ENCODE measurements at regions not wholly inside any gene's neighbourhood (a gene's known extent, or its start where the extent isn't known, plus 50 kb on each side); places are given as distances from the start of the nearest gene placed in this dataset.

- Mint-ChIP-seq H3K36me3 (ENCODE audit: low read depth) (no peaks in the 10 kb centered on the region), H3K27ac (peak overlapping the region in 1 of 3 experiments; percentile 33), H3K4me3 (no peak overlapping the region), H3K27me3 (ENCODE audit: low read depth) (no peaks in the 10 kb centered on the region), H3K4me1 (peaks cover 73% of the 10 kb centered on the region), H3K9me3 (peaks cover 3% of the 10 kb centered on the region)
- no peak for TF ChIP-seq CTCF (IDR thresholded peaks at IDR 0.05; ENCODE audit: unreplicated experiment in 3 of 3)
These were observed 105.6 kb downstream of the HNRNPLL start for GRCh38 chr2:38496927-38497669.

- Mint-ChIP-seq H3K27me3 (ENCODE audit: low read depth) (no peaks in the 10 kb centered on the region), H3K36me3 (ENCODE audit: low read depth) (no peaks in the 10 kb centered on the region), H3K4me1 (peaks cover 82% of the 10 kb centered on the region), H3K4me3 (no peak overlapping the region), H3K27ac (peak overlapping the region in 1 of 3 experiments; percentile 49), H3K9me3 (peaks cover 3% of the 10 kb centered on the region)
- no peak for TF ChIP-seq CTCF (IDR thresholded peaks at IDR 0.05; ENCODE audit: unreplicated experiment in 3 of 3)
These were observed 106.8 kb downstream of the HNRNPLL start for GRCh38 chr2:38495880-38496279.

GRCh38 chr2:38494394-38494793 is 108.3 kb downstream of the HNRNPLL start:
- TF ChIP-seq CTCF (IDR thresholded peaks at IDR 0.05; ENCODE audit: unreplicated experiment in 3 of 3): no peak
- no peaks in the 10 kb centered on the region for H3K9me3 Mint-ChIP-seq
- H3K27me3 Mint-ChIP-seq (ENCODE audit: low read depth): peaks cover 1% of the 10 kb centered on the region
- peak overlapping the region; percentile 63 to 86 (median 63) for H3K27ac Mint-ChIP-seq
- peak overlapping the region in 1 of 3 experiments; percentile 26 for H3K4me3 Mint-ChIP-seq
- H3K4me1 Mint-ChIP-seq: peaks cover 80% of the 10 kb centered on the region
- no peaks in the 10 kb centered on the region for H3K36me3 Mint-ChIP-seq (ENCODE audit: low read depth)

GRCh38 chr2:38492042-38492615 is 110.6 kb downstream of the HNRNPLL start:
- peaks cover 66% of the 10 kb centered on the region for H3K4me1 Mint-ChIP-seq
- no peaks in the 10 kb centered on the region for H3K36me3 Mint-ChIP-seq (ENCODE audit: low read depth)
- H3K9me3 Mint-ChIP-seq: no peaks in the 10 kb centered on the region
- H3K27ac Mint-ChIP-seq: no peak overlapping the region
- no peak for TF ChIP-seq CTCF (IDR thresholded peaks at IDR 0.05; ENCODE audit: unreplicated experiment in 3 of 3)
- H3K4me3 Mint-ChIP-seq: no peak overlapping the region
- peaks cover 3% of the 10 kb centered on the region for H3K27me3 Mint-ChIP-seq (ENCODE audit: low read depth)

GRCh38 chr2:38491436-38491835 is 111.3 kb downstream of the HNRNPLL start:
- peaks cover 6% of the 10 kb centered on the region for H3K27me3 Mint-ChIP-seq (ENCODE audit: low read depth)
- TF ChIP-seq CTCF (IDR thresholded peaks at IDR 0.05; ENCODE audit: unreplicated experiment in 3 of 3): no peak

More at GRCh38 chr2:38491436-38491835, 111.3 kb downstream of the HNRNPLL start:
- peak overlapping the region in 1 of 3 experiments; percentile 6 for H3K27ac Mint-ChIP-seq
- no peaks in the 10 kb centered on the region for H3K36me3 Mint-ChIP-seq (ENCODE audit: low read depth)
- peaks cover 63% of the 10 kb centered on the region for H3K4me1 Mint-ChIP-seq
- H3K9me3 Mint-ChIP-seq: no peaks in the 10 kb centered on the region
- H3K4me3 Mint-ChIP-seq: no peak overlapping the region
